Activated gamma-delta T cell (primary cell): ENCODE measurements at regions not wholly inside any gene's neighbourhood (a gene's known extent, or its start where the extent isn't known, plus 50 kb on each side); places are given as distances from the start of the nearest gene placed in this dataset.
"Not testable (repeated sequence)": the region's sequence is repeated elsewhere in the genome, so short reads cannot be mapped to it uniquely, and the experiment has no call there.

Experiments used
- DNase-seq: peaks from one replicate; lab custom pipeline; 2025; lab: John Stamatoyannopoulos, UW

DNA sequence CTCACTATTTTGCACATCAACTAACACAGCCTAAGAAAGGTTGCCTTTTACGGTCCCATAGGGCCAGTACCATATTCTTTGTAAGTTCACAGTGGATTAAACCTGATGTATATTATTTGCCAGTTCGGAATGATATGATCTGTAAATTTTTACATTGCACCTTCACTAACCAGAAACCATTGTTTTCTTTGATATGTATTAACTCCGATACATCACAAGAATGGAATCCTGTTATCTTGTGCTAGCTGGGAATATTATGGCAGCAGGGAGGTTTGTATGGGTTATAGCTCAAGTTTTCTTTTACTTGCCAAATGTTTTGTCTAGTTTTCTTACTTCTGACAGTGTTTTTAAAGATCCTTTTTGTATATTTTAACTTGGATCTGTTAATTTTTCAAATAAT lies 51.4 kb upstream of the S1PR1 start:
- no peak for DNase-seq

DNA sequence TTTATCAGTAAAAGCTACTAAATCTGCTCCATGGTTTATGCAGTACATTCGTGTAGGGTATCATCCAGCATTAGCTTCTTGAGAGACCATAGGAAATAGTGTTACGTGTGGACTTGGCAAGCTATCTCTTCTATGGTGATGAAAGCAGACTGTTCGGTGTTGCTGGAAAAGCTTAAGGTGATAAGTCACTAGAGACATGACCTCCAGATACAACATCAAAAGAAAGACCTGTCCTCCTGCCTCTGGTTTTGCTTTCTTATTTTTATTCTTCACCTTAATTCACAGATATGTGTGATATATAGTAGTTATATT lies 53.5 kb upstream of the S1PR1 start:
- no peak for DNase-seq

DNA sequence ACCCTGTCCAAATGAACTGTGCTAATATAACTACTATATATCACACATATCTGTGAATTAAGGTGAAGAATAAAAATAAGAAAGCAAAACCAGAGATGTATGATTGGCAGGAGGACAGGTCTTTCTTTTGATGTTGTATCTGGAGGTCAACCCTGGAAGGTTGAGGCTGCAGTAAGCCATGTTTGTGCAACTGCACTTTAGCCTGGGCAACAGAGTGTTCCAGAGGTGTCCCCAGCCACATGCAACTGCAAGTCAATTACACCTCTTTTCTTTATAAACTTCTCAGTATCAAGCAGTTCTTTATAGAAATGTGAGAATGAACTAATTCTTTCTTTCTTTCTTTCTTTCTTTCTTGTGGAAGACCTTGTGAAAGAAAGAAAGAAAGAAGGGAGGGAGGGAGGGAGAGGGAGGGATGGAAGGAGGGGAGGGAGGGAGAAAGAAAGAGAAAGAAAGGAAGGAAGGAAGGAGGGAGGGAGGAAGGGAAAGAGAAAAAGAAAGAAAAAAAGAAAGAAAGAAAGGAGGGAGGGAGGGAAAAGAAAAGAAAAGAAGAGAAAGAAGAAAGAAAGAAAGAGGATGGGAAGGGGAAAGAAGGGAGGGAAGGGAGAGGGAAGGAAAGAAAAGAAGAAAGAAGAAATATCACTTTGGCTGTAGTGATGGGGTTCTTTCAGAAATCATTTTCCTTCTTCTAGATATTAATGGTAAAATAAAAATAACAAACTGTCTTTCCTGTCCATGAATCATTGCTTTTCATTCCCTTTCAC lies 54.0 kb upstream of the S1PR1 start:
- DNase-seq = no peak

DNA sequence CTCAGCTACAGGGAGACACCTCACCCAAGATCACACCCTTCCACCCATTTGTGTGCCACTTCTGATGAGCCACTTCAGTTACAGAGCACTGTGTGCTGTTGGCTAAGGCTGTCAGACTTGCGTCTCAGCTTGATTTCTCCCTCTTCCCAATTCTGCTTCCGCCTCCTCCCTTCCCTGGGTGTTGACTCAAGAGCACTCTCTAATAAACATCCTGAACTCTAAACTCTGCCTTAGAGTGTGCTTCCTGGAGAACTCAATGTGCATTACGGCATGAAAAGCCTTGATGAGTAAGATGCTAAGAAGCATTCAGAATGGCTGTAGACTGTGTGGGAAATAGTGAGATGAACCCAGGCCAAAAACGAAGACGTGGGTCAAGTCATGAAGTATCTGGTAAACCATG lies 54.9 kb upstream of the S1PR1 start:
- no peak for DNase-seq

DNA sequence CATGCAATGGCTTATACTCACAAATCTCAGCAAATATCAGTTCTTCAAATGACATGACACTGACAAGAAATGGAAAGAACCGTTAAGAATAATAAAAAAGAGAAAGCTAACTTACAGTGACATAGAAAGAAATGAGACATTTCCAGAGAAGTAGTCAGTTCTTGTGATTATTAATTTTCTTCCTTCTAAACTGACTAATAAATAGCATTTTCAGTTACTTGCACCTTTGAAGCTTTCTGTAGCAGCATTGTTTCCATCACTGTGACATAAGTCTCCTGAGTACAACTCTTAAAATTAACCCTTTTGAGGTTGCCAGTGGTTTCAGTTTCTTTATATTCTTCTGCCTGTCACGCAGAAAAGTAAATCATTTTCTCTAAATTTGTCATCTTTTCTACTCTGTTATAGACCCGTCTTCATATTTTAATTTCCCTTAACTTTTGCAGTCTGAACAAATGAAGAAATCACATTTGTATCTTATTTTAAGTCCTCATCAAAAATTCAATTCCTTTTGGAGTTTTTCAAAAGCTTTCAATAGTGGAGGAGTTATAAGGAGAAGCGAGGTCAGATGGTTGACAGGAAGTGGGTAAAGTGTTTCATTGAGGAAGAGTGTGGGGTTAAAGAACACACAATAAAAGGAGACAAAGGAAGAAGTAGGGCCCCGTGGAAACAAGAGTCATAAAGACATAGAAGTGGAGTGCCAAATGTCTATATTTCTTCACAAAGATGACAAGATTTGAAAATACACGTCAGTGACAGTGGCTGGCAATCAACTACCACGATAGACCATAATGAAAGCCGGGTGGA lies 57.9 kb upstream of the S1PR1 start:
- no peak for DNase-seq

DNA sequence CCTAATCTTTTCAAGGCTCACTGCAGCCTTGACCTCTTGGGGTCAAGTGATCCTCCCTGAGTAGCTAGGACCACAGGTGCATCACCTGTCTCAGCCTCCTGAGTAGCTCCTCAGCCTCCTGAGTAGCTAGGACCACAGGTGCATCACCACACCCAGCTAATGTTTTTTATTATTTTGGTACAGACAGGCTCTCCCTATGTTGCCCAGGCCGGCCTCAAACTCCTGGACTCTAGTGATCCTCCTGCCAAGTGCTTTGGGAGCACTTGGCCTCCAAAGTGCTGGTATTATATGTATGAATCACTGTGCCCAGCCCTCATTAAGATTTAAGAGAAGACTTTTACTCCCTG lies 58.5 kb upstream of the S1PR1 start:
- no peak for DNase-seq

DNA sequence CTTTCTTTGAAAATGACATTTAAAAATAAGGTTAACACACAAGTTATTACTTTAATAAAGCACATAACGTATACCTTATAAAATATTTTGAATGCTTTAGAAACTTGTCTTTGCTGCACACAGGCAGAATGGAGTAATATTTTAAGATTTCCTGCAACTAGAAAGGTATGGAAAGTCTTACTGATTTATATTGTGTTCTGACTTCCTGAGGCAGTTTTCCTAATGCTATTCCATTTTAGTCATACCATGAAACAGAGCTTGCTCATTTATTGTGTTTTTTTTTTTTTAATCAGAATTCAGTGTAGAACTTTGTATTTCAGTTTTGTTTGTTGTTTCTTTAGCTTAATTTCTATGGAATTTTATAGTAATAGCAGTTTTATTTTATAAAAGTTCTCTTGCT lies 60.9 kb upstream of the S1PR1 start:
- DNase-seq = no peak

DNA sequence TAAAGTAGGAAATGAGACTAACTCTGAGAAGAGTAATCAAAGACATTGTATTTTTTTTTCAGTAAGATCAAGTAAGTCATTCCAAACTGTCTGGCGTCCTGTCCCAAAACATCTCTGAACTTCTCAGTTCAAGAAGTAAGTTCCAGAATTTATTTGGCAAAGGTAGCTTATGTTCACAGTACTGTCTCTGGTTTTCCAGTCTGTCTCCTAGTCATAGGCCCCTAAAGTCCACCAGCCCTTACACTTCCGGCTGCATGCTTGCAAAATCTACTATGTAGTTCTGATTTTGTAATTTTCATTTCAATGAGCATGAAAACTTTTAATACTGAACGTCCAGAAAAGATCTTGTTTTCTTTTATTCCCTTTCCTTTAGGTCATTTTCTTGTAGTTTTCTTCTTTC lies 61.4 kb upstream of the S1PR1 start:
- DNase-seq = no peak

DNA sequence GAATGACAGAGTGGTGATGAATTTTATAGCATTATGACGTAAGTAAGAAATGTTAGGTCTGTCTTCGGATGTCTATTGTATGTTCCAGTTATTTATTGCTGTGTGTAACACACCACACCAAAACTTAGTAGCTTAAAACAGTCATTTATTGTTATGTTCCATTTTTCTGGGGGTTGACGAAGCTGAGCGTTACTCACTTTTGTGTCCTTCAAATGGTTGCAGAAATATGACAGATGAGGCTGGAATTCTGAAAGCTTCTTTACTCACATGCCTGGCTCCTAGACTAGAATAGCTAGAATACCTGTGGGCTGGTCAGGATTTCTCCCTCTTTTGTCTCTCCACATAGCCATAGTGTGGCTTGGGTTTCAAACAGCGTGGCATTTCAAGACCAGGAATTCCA lies 62.1 kb upstream of the S1PR1 start:
- no peak for DNase-seq

DNA sequence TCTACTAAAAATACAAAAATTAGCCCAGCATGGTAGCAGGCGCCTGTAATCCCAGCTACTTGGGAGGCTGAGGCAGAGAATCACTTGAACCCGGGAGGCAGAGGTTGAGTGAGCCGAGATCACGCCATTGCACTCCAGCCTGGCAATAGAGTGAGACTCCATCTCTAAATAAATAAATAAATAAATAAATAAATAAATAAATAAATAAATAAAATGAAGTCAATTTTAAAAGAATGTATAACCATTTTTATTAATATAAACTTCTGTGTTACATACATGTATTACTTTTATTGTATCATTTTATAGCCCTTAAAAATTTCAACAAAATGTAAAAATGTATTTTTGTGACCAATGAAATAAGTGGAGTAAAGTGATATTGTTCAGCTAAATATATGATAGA lies 62.5 kb upstream of the S1PR1 start:
- not testable (repeated sequence) for DNase-seq

DNA sequence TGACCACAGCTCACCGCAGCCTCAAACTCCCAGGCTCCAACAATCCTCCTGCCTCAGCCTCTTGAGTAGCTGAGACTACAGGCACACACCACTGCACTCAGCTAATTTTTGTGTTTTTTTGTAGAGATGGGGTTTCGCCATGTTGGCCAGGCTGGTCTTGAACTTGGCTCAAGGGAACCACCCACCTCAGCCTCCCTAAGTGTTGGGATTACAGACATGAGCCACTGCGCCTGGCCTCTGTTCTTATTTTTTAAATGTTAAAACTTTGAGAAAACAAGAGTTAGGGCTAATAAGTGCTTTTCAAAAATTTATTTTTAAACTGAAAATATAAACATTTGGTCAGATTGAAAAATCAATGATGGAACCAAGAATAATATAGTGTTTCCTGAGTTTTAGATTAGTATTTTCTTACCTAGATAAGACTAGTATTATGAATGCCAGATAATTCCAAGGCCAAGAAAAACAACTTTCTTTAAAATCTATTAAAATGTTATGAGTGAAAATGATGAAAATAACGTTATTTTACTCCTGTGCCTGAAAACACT lies 66.2 kb upstream of the S1PR1 start:
- DNase-seq = no peak

DNA sequence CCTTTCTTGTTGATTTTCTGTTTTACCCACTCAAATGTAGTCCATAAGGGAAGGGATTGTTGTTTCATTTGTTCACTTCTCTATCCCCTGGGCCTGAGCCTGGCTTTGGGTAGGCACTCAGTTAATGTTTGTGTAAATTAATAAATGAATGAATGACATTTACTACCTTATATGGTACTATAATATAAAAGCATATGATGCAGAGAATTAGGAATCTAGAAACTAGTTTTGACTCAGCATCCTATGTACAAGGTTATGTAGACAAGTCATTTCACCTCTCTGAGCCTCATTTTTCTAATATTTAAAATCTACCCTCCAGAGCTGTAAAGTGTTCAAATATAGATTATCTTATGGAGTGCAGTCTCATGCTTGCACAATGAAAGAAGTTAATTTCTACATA lies 68.9 kb upstream of the S1PR1 start:
- DNase-seq = no peak

DNA sequence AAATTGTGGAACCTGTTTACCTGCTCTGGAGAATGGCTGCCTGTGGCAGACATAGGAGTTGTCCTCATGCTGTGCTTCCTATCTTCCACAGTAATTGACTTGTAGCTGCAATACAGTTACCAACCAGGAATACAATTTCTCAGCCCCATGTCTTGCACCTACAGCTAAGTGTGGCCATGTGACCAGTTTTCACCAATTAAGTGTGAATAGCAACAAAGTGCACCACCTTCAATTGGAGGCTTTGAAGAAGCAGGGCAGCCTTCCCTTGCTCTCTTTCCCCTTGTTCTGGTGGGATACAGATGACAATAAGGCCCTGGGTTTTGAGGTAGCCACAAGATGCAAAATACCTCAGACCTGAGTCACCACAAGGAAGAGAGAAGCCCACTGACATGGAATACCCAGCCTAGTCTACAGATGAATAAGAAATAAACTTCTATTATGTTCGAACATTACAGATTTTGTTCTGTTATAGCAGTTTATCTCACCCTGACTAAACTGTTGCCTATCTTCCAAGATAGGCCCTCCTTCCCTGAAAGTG lies 70.2 kb upstream of the S1PR1 start:
- DNase-seq = no peak

DNA sequence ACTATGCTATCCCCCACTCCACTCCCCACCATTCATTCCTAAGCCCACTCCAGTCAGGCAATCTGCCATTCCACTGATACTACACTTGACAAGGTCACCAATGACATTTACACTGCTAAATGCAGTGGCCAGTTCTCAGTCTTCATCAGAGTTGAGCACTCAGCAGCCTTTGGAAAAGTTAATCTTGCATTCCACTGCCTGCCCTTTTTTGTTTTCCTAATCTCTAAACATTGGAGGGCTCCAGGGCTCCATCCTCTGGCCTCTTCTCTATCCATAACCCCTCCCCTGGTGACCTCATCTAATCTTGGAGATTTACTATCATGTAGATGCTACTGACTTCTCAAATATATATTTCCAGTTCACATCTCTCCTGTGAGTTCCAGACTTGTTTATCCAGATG lies 70.9 kb upstream of the S1PR1 start:
- no peak for DNase-seq

DNA sequence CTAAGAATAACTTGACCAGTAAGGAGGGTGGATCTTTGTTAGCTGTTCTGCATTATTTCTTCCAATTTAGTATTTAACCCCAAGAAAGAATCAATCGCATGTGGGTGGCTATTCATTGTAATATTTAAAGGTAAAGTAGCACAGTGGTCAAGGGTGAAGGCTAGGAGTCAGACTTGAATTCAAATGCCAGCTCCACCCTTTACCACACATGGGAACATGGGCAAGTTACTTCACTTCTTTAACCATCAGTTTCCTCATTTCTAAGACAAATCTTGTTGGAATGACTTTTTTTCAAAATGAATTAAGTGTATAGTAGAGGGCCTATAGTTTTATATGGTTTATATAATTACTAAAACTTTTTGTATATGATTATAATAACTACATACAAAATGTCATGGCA lies 71.3 kb upstream of the S1PR1 start:
- no peak for DNase-seq

DNA sequence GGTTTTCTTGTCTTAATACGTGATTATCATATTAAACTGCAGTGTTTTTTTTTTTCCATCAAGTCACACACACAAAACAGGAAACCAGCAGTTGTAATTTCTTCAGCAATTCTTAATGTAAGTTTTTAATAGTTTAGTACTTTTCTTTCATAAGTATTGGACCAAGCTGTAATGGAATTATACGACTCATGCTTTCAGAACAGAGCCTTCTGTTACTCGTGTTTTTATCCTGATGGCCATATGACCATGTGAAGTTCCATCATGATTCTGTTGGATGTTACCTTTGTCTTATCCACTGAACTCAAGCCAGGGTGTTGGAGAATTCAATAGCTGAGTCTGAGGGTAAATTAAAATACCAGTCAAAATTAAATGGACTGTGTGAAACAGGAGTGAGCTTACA lies 72.0 kb upstream of the S1PR1 start:
- DNase-seq = no peak

DNA sequence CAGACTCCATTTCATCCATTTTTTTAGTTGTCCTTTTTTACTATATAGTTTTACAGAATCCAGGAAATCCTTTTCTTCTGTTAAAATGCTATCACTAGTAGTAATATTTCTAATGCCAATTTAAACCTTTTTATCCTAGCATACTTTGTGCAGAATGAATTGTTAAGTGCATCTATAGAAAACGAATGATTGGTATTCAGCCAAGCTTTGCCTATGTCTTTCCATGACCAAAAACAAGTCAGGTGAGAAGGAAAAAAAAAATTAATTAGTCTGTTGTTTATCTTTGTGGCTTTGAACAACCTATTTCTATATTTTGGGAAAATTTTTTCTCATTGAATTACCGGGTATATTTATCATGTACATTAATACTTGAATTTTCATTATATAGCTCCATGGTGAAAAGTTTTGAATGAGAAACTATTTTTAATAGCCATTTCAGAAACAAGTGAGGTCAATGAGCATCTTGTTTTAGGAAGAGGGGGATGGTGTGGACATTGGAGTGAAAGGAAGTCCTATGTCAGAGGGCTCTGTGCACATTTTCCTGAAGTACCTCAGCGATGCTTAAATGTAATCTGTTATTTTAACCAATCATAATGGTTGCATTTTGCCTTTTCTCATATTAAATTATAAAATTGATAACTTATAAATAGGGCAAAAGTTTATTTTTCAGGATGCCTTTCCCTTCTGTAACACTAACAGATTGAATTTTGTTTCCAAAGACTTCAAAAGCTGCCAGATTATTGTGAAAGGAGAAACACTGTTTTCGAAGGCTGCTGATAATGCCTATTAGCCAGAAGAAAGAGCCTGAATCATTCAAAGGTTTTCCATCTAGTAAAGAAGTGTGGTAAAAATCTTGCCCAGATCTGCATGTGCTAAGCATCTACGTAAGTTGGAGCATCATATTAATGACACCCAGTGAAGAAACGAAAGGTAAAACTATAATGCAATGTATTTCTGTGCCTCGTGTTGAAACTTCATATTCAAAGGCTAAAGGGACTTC lies 73.8 kb upstream of the S1PR1 start:
- no peak for DNase-seq

DNA sequence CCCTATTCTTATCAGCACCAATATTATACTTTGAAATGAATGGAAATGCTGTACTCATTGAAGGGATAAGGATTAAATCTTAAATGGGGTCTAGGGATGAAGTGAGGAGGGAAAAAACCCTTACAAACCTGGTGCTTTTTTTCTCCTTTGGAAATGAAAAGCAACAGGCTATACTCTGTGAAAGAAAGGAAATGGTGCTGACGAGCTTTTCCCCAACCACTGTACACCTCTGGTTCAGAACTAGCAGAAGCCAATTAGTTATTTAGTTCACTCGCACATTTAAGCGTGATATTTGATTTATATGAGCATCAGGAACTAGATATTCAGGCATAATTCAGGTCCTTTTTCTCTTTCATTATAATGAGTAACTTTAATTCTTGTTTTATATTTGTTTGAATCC lies 74.5 kb upstream of the S1PR1 start:
- DNase-seq = no peak

DNA sequence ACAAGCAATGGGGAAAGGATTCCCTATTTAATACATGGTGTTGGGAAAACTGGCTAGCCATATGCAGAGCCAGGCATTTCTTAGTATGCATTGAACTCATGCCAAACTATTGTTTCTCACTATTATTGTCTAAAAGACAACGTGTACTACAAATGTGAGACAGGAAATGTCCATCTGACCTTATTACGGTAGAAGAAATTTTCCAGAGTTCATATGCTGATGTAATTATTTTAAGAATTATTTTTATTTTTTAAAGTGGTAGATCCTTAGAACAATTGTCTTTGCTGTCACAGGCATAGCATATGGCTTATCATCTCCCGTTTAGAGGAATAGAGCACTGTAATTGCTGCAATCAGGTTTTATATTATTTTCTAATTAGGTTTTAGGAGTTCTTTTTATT lies 75.2 kb upstream of the S1PR1 start:
- DNase-seq = no peak

DNA sequence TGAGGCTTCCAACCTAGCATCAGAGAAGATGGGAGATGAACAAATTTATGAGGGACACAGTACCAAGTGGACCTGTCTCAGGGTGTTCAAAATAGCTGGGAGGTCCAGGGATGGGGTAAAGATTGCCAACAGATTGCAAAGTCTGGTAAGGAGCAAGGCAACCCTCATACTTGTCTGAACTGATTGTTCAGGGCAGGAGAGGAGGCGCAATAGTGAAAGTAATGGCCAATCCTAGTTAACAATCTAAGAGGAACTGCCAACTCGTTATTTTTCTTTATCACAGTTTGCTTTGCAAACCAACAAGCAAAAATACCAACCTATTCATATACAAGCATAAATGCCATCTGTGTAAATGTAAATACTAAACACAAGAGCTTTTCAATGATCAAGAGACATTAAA lies 78.4 kb upstream of the S1PR1 start:
- no peak for DNase-seq

DNA sequence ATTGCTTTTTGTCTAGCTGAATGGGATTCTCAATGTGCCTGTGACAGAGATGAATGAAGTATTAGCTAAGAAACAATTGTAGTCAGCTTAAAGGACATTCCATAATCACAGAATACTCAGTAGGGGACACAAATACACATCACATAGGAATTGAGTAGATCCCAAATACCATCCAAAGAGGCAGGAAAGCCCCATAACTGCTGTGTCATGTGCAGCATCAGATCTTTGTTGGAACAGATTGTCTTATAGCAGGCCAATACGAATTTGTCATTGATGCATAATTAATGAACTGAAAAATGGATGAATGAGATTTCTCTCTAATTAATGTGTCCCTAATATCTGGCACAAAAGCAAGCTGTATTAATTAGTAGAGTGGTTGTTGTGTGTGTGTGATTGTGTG lies 82.3 kb upstream of the S1PR1 start:
- no peak for DNase-seq

DNA sequence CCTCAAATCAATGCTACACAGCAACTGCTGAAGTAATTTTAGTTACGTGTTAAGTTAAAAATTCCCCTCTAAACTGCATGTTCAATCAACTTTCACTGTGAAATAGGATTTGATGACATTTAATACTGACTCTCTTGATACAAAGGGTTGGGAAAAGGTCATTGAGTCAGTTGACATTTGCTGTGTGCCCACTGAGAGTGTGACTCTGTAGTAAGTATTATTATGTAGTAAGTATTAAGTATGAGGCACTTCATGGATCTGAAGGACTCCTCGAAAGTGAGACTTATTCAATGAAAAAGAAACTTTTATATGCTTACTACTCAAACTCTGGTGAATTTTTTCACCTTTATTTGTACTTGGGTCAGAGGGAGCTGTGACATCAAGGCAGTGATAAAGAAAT lies 83.1 kb upstream of the S1PR1 start:
- DNase-seq = no peak
